ENCODE measurements at regions not wholly inside any gene's neighbourhood (a gene's known extent, or its start where the extent isn't known, plus 50 kb on each side); places are given as distances from the start of the nearest gene placed in this dataset.

GRCh38 chr17:63124536-63124935, 158.5 kb downstream of the TANC2 start:
- H3K27me3 ChIP-seq (ENCODE audit: low read length) = no peaks in the 10 kb centered on the region
- BruUV-seq (replicated peaks) = no TSS peak
- no peaks in the 10 kb centered on the region for H3K79me2 ChIP-seq (ENCODE audit: low read length)
- intact Hi-C loops (cut with micrococcal nuclease) = no loop called here
- H3K36me3 ChIP-seq (ENCODE audit: low read depth, low read length) = no peaks in the 10 kb centered on the region
- H3K4me3 ChIP-seq (ENCODE audit: low read length) = no peak overlapping the region
- ChIA-PET POLR2A (ENCODE audit: unreplicated experiment) (no interaction called here), CTCF (no interaction called here)
- H3K9me3 ChIP-seq (ENCODE audit: low read length) = no peaks in the 10 kb centered on the region
- H3K4me2 ChIP-seq (ENCODE audit: low read length) = no peak overlapping the region
- H3K9ac ChIP-seq (ENCODE audit: low read length) = no peak overlapping the region
- no peak overlapping the region for H3K27ac ChIP-seq (ENCODE audit: low read length)
- H4K20me1 ChIP-seq (ENCODE audit: low read length) = no peaks in the 10 kb centered on the region
- ATAC-seq = 0 out of 2 replicates have a peak, but pooled peaks have one; percentile 14
- H3K4me1 ChIP-seq (ENCODE audit: insufficient read depth, low read length) = peaks cover 16% of the 10 kb centered on the region
- H3F3A ChIP-seq (ENCODE audit: low read length, unreplicated experiment) = no peaks in the 10 kb centered on the region
- no peak for DNase-seq
- no peak overlapping the region for H2AFZ ChIP-seq (ENCODE audit: low read length)
- TF ChIP-seq EZH2 (IDR thresholded peaks at IDR 0.05; ENCODE audit: low read length, unreplicated experiment) = no peak
- TF ChIP-seq, protein P1, sequence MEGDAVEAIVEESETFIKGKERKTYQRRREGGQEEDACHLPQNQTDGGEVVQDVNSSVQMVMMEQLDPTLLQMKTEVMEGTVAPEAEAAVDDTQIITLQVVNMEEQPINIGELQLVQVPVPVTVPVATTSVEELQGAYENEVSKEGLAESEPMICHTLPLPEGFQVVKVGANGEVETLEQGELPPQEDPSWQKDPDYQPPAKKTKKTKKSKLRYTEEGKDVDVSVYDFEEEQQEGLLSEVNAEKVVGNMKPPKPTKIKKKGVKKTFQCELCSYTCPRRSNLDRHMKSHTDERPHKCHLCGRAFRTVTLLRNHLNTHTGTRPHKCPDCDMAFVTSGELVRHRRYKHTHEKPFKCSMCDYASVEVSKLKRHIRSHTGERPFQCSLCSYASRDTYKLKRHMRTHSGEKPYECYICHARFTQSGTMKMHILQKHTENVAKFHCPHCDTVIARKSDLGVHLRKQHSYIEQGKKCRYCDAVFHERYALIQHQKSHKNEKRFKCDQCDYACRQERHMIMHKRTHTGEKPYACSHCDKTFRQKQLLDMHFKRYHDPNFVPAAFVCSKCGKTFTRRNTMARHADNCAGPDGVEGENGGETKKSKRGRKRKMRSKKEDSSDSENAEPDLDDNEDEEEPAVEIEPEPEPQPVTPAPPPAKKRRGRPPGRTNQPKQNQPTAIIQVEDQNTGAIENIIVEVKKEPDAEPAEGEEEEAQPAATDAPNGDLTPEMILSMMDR (conservative IDR thresholded peaks at IDR 0.05; ENCODE audit: low read depth, low read length) = no peak
- no peak for TF ChIP-seq EZH2phosphoT487 (IDR thresholded peaks at IDR 0.05; ENCODE audit: borderline replicate concordance, low read length)
- no peaks in the 10 kb centered on the region for H3K9me2 ChIP-seq (replicated peaks; ENCODE audit: low read length)

GRCh38 chr17:63124958-63125357, 158.9 kb downstream of the TANC2 start:
- no peak for DNase-seq
- no peak overlapping the region for H3K27ac ChIP-seq (ENCODE audit: low read length)
- TF ChIP-seq EZH2phosphoT487 (IDR thresholded peaks at IDR 0.05; ENCODE audit: borderline replicate concordance, low read length) = no peak
- TF ChIP-seq EZH2 (IDR thresholded peaks at IDR 0.05; ENCODE audit: low read length, unreplicated experiment) = no peak
- TF ChIP-seq, protein P1 (conservative IDR thresholded peaks at IDR 0.05; ENCODE audit: low read depth, low read length) = no peak
- ChIA-PET POLR2A (ENCODE audit: unreplicated experiment) (no interaction called here), CTCF (no interaction called here)
- H3K9me3 ChIP-seq (ENCODE audit: low read length) = no peaks in the 10 kb centered on the region
- no TSS peak for BruUV-seq (replicated peaks)
- H3K9me2 ChIP-seq (replicated peaks; ENCODE audit: low read length) = no peaks in the 10 kb centered on the region
- peaks cover 16% of the 10 kb centered on the region for H3K4me1 ChIP-seq (ENCODE audit: insufficient read depth, low read length)
- no peaks in the 10 kb centered on the region for H3K27me3 ChIP-seq (ENCODE audit: low read length)
- no peaks in the 10 kb centered on the region for H3F3A ChIP-seq (ENCODE audit: low read length, unreplicated experiment)
- H4K20me1 ChIP-seq (ENCODE audit: low read length) = no peaks in the 10 kb centered on the region
- no peak overlapping the region for H3K9ac ChIP-seq (ENCODE audit: low read length)
- intact Hi-C loops (cut with micrococcal nuclease) = no loop called here
- no peaks in the 10 kb centered on the region for H3K79me2 ChIP-seq (ENCODE audit: low read length)
- no peak overlapping the region for H2AFZ ChIP-seq (ENCODE audit: low read length)
- no peak overlapping the region for H3K4me2 ChIP-seq (ENCODE audit: low read length)
- no peak for ATAC-seq
- H3K4me3 ChIP-seq (ENCODE audit: low read length) = no peak overlapping the region
- H3K36me3 ChIP-seq (ENCODE audit: low read depth, low read length) = no peaks in the 10 kb centered on the region

DNA sequence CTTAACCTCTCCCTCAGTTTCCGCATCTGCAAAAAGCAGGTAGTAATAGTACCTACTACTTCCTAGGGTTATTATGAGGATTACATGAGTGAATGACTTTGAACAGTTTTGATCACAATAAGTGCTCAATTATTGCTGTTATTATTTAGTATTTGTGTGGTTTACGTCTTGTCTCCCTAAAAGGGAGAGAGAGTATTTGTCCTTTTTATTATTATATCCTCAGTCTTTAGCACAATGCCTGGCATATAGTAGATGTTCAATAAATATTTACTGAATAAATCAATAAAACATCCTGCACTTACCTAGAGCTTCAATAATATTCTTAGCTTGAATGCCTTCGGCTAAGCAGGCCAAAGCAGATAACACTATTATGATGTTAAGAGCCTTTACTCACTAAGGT, 160.0 kb downstream of the TANC2 start:
- no TSS peak for BruUV-seq (replicated peaks)
- ChIA-PET CTCF (no interaction called here), POLR2A (ENCODE audit: unreplicated experiment) (no interaction called here)
- ATAC-seq (no peak), DNase-seq (no peak)
- Histone ChIP-seq H3K4me2 (ENCODE audit: low read length) (no peak overlapping the region), H3K4me3 (ENCODE audit: low read length) (no peak overlapping the region), H3K36me3 (ENCODE audit: low read depth, low read length) (no peaks in the 10 kb centered on the region), H2AFZ (ENCODE audit: low read length) (no peak overlapping the region), H3K9ac (ENCODE audit: low read length) (no peak overlapping the region), H3K79me2 (ENCODE audit: low read length) (no peaks in the 10 kb centered on the region), H4K20me1 (ENCODE audit: low read length) (no peaks in the 10 kb centered on the region), H3K9me3 (ENCODE audit: low read length) (no peaks in the 10 kb centered on the region), H3K27me3 (ENCODE audit: low read length) (no peaks in the 10 kb centered on the region), H3K9me2 (replicated peaks; ENCODE audit: low read length) (no peaks in the 10 kb centered on the region), H3F3A (ENCODE audit: low read length, unreplicated experiment) (no peaks in the 10 kb centered on the region), H3K4me1 (ENCODE audit: insufficient read depth, low read length) (peaks cover 10% of the 10 kb centered on the region), H3K27ac (ENCODE audit: low read length) (no peak overlapping the region)
- TF ChIP-seq, protein P1 (conservative IDR thresholded peaks at IDR 0.05; ENCODE audit: low read depth, low read length) = no peak
- no peak for TF ChIP-seq EZH2 (IDR thresholded peaks at IDR 0.05; ENCODE audit: low read length, unreplicated experiment)
- TF ChIP-seq EZH2phosphoT487 (IDR thresholded peaks at IDR 0.05; ENCODE audit: borderline replicate concordance, low read length) = no peak
- intact Hi-C loops (cut with micrococcal nuclease) = loop anchor here (2.0 kb wide), 1 partner anchor 45 kb away; no protein-coding TSS in a partner anchor

All from PC-3 (cell line).